PC-9 (cell line): ENCODE measurements at regions not wholly inside any gene's neighbourhood (a gene's known extent, or its start where the extent isn't known, plus 50 kb on each side); places are given as distances from the start of the nearest gene placed in this dataset.

Source experiments
- CTCF ChIP-seq: fragments of 200-600 bp; sonication (generic); conservative IDR thresholded peaks from 2 replicates; pipeline ENCODE4 v1.6.1; 2017; ENCODE audit warnings: mixed run types, antibody characterized with exemption, mild to moderate bottlenecking, moderate library complexity
- EZH2 ChIP-seq: fragments of 200-600 bp; sonication (generic); IDR thresholded peaks from 2 replicates; pipeline ENCODE4 v1.8.0; 2017; ENCODE audit warnings: antibody characterized with exemption, low read depth

- TF ChIP-seq CTCF: no peak
- TF ChIP-seq EZH2: no peak
Observed at GRCh38 chr20:57870597-57871236, 160.9 kb upstream of the PMEPA1 start.
